ENCODE measurements at regions not wholly inside any gene's neighbourhood (a gene's known extent, or its start where the extent isn't known, plus 50 kb on each side); places are given as distances from the start of the nearest gene placed in this dataset.

DNA sequence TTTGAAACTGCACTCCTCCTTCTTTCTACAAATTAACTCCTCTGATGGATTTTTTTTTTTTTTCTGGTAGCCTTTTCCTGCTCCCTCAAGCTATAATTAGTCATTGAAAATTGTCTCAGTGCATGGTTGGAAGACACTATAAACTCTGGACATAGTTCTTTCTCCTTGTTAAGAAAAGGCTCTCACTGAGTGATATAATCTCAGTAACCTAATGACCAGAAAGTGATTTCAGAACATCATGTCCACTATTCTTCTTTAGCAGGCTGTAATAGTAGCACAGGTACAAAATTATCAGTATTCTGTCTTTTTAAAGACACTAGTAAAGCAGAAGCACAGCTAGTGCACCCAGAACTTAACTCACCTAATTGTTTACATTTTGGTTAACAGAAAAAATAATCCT, 752.6 kb upstream of the PHF14 start:
- intact Hi-C loops (cut with DNase I; ENCODE audit: low total_unique reads): no loop called here
- Histone ChIP-seq H3K9me3 (no peaks in the 10 kb centered on the region), H3K36me3 (ENCODE audit: low read depth, missing control alignments) (no peaks in the 10 kb centered on the region), H3K27ac (no peak overlapping the region), H3K4me1 (no peaks in the 10 kb centered on the region), H3K4me3 (no peak overlapping the region), H3K27me3 (no peaks in the 10 kb centered on the region)
- DNase-seq: no peak
- no peak for TF ChIP-seq POLR2A (IDR thresholded peaks at IDR 0.05)
- no peak for TF ChIP-seq CTCF (IDR thresholded peaks at IDR 0.05)

DNA sequence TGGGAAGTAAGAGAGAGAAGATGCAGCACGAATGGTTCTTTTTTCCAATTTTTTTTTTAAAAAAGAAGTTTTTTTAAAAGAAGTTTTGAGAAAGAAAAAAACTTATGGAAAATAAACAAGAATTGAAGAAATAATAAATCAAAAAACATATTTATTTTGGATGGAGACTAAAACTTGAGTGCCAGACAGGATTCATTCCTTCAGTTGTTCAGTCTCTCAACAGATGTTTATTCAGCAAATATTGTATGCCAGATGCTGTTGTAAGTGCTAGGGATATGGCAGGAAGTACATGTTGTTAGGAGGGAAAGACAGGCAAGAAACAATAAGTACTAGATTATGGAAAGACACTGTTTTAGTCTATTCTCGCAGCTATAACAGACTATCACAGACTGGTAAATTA, 750.7 kb upstream of the PHF14 start:
- 59 to 73% methylated on average over 2 of the region's 2 CpGs for WGBS, 2 donors
- intact Hi-C loops (cut with DNase I; ENCODE audit: low total_unique reads): no loop called here

GRCh38 chr7:10225275-10225674, 748.4 kb upstream of the PHF14 start:
- H3K27ac ChIP-seq: no peak overlapping the region
- TF ChIP-seq CTCF (IDR thresholded peaks at IDR 0.05) (no peak), POLR2A (IDR thresholded peaks at IDR 0.05) (no peak)
- WGBS, 2 donors: 59 to 65% methylated on average over 1 of the region's 1 CpG
- H3K4me1 ChIP-seq: no peaks in the 10 kb centered on the region
- DNase-seq: no peak
- no peaks in the 10 kb centered on the region for H3K9me3 ChIP-seq
- H3K36me3 ChIP-seq (ENCODE audit: low read depth, missing control alignments): no peaks in the 10 kb centered on the region
- no peaks in the 10 kb centered on the region for H3K27me3 ChIP-seq
- H3K4me3 ChIP-seq: no peak overlapping the region
- intact Hi-C loops (cut with DNase I; ENCODE audit: low total_unique reads): no loop called here

More for the DNA sequence above, 750.7 kb upstream of the PHF14 start:
- no peaks in the 10 kb centered on the region for H3K27me3 ChIP-seq
- no peak for DNase-seq
- no peak overlapping the region for H3K4me3 ChIP-seq
- no peaks in the 10 kb centered on the region for H3K4me1 ChIP-seq
- no peaks in the 10 kb centered on the region for H3K9me3 ChIP-seq
- no peak overlapping the region for H3K27ac ChIP-seq
- no peak for TF ChIP-seq POLR2A (IDR thresholded peaks at IDR 0.05)
- TF ChIP-seq CTCF (IDR thresholded peaks at IDR 0.05): no peak
- H3K36me3 ChIP-seq (ENCODE audit: low read depth, missing control alignments): no peaks in the 10 kb centered on the region

DNA sequence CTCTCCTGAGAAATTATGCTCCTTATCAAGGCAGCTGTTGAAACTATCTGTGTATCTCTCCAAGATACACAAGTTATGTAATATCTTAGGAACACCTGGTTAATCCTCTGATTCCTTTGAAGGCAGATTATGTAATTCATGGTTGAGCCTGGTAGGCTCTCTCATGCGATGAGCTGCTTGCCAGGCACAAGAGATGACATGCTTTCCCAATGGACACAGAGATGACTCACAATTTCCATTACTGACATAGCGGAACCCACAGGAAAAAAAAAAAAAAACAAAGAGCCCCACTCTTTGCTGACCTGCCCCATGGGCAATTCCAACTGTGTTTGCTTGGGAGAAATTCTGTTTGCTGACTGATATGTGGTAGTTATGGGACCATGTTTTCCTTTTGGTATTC, 736.4 kb upstream of the PHF14 start:
- TF ChIP-seq CTCF (IDR thresholded peaks at IDR 0.05): no peak
- WGBS, 2 donors: 83 to 96% methylated on average over 2 of the region's 2 CpGs

DNA sequence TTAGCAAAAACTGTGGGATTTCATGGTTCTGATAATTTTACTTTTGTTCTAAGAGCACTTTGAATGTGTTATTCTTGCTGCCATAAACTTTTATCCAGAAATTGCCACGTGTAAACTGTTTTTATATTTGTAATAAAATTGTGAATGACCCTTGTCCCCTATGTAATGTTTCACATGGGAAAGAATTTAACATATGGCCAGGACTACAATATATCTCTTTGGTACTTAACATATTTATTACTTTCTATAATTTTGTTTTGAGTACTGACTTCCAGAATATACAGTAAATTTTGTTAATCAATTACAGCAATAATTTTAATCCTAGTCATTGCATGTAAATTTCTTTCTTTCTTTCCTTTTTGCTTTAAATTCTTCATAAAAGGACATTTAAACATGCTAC, 735.0 kb upstream of the PHF14 start:
- Histone ChIP-seq H3K27me3 (no peaks in the 10 kb centered on the region), H3K4me3 (no peak overlapping the region), H3K4me1 (no peaks in the 10 kb centered on the region), H3K27ac (no peak overlapping the region), H3K9me3 (no peaks in the 10 kb centered on the region), H3K36me3 (ENCODE audit: low read depth, missing control alignments) (no peaks in the 10 kb centered on the region)
- no peak for DNase-seq
- 65 to 67% methylated on average over 1 of the region's 1 CpG for WGBS, 2 donors
- TF ChIP-seq CTCF (IDR thresholded peaks at IDR 0.05): no peak
- intact Hi-C loops (cut with DNase I; ENCODE audit: low total_unique reads): no loop called here

More for the DNA sequence above, 736.4 kb upstream of the PHF14 start:
- DNase-seq: no peak
- Histone ChIP-seq H3K27ac (no peak overlapping the region), H3K36me3 (ENCODE audit: low read depth, missing control alignments) (no peaks in the 10 kb centered on the region), H3K4me1 (no peaks in the 10 kb centered on the region), H3K4me3 (no peak overlapping the region), H3K9me3 (no peaks in the 10 kb centered on the region), H3K27me3 (no peaks in the 10 kb centered on the region)
- intact Hi-C loops (cut with DNase I; ENCODE audit: low total_unique reads): no loop called here

All from testis (tissue), 2 donors.